ENCODE measurements at regions not wholly inside any gene's neighbourhood (a gene's known extent, or its start where the extent isn't known, plus 50 kb on each side); places are given as distances from the start of the nearest gene placed in this dataset.
"Not testable (repeated sequence)": the region's sequence is repeated elsewhere in the genome, so short reads cannot be mapped to it uniquely, and the experiment has no call there.

GRCh38 chr13:84745051-84745551 lies 862.8 kb upstream of the SLITRK1 start:
- DNase-seq (ENCODE audit: low read depth), result no peak

GRCh38 chr13:84744203-84744602 lies 861.9 kb upstream of the SLITRK1 start:
- no peak for DNase-seq (ENCODE audit: low read depth)

GRCh38 chr13:84741253-84741652 lies 859.0 kb upstream of the SLITRK1 start:
- DNase-seq (ENCODE audit: low read depth), result no peak

- no peak for DNase-seq (ENCODE audit: low read depth)
Observed at GRCh38 chr13:84739021-84739420, 856.7 kb upstream of the SLITRK1 start.

- no peak for DNase-seq (ENCODE audit: low read depth)
Observed at GRCh38 chr13:84737661-84738060, 855.4 kb upstream of the SLITRK1 start.

- no peak for DNase-seq (ENCODE audit: low read depth)
Observed at GRCh38 chr13:84730376-84730775, 848.1 kb upstream of the SLITRK1 start.

- DNase-seq (ENCODE audit: low read depth), result no peak
Observed at GRCh38 chr13:84705982-84706710, 823.9 kb upstream of the SLITRK1 start.

GRCh38 chr13:84702174-84702573 lies 819.9 kb upstream of the SLITRK1 start:
- no peak for DNase-seq (ENCODE audit: low read depth)

GRCh38 chr13:84697591-84697990 lies 815.3 kb upstream of the SLITRK1 start:
- DNase-seq (ENCODE audit: low read depth), result not testable (repeated sequence)

GRCh38 chr13:84686973-84687372 lies 804.7 kb upstream of the SLITRK1 start:
- no peak for DNase-seq (ENCODE audit: low read depth)

- DNase-seq (ENCODE audit: low read depth), result no peak
Observed at GRCh38 chr13:84686458-84686857, 804.2 kb upstream of the SLITRK1 start.

- no peak for DNase-seq (ENCODE audit: low read depth)
Observed at GRCh38 chr13:84684804-84685203, 802.5 kb upstream of the SLITRK1 start.

- DNase-seq (ENCODE audit: low read depth), result no peak
Observed at GRCh38 chr13:84684048-84684662, 801.9 kb upstream of the SLITRK1 start.

- no peak for DNase-seq (ENCODE audit: low read depth)
Observed at GRCh38 chr13:84683448-84683847, 801.2 kb upstream of the SLITRK1 start.

- DNase-seq (ENCODE audit: low read depth), result no peak
Observed at GRCh38 chr13:84677836-84678235, 795.6 kb upstream of the SLITRK1 start.

- DNase-seq (ENCODE audit: low read depth), result no peak
Observed at GRCh38 chr13:84672616-84673015, 790.3 kb upstream of the SLITRK1 start.

- no peak for DNase-seq (ENCODE audit: low read depth)
Observed at GRCh38 chr13:84670245-84670644, 788.0 kb upstream of the SLITRK1 start.

- no peak for DNase-seq (ENCODE audit: low read depth)
Observed at GRCh38 chr13:84668637-84669036, 786.4 kb upstream of the SLITRK1 start.

- DNase-seq (ENCODE audit: low read depth), result no peak
Observed at GRCh38 chr13:84662491-84662890, 780.2 kb upstream of the SLITRK1 start.

GRCh38 chr13:84661718-84662117 lies 779.4 kb upstream of the SLITRK1 start:
- no peak for DNase-seq (ENCODE audit: low read depth)

GRCh38 chr13:84659359-84659661 lies 777.0 kb upstream of the SLITRK1 start:
- DNase-seq (ENCODE audit: low read depth), result no peak

- no peak for DNase-seq (ENCODE audit: low read depth)
Observed at GRCh38 chr13:84658491-84659358, 776.5 kb upstream of the SLITRK1 start.

- no peak for DNase-seq (ENCODE audit: low read depth)
Observed at GRCh38 chr13:84655677-84656076, 773.4 kb upstream of the SLITRK1 start.

All from CMK (cell line).